ENCODE measurements at regions not wholly inside any gene's neighbourhood (a gene's known extent, or its start where the extent isn't known, plus 50 kb on each side); places are given as distances from the start of the nearest gene placed in this dataset.

DNA sequence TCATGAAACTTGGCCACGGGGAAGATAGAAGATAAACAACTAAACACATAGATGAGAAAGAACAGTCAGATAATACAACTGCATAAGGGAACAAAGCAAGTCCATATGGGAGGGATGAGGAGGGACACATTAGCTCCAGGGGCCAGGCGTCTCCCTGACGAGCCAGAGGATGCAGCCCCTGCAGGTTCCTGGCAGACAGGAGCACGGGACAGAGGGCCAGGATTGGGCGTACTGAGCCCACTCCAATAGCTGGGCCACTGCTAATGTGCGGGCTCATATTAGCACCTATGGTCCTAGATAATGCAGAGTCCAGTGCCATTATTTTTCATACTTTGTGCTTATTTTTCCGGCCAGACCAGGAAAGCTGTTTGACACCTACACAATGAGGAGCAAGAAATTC lies 182.9 kb downstream of the ANKRD60 start:
- TF ChIP-seq, protein P1, sequence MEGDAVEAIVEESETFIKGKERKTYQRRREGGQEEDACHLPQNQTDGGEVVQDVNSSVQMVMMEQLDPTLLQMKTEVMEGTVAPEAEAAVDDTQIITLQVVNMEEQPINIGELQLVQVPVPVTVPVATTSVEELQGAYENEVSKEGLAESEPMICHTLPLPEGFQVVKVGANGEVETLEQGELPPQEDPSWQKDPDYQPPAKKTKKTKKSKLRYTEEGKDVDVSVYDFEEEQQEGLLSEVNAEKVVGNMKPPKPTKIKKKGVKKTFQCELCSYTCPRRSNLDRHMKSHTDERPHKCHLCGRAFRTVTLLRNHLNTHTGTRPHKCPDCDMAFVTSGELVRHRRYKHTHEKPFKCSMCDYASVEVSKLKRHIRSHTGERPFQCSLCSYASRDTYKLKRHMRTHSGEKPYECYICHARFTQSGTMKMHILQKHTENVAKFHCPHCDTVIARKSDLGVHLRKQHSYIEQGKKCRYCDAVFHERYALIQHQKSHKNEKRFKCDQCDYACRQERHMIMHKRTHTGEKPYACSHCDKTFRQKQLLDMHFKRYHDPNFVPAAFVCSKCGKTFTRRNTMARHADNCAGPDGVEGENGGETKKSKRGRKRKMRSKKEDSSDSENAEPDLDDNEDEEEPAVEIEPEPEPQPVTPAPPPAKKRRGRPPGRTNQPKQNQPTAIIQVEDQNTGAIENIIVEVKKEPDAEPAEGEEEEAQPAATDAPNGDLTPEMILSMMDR (conservative IDR thresholded peaks at IDR 0.05; ENCODE audit: low read length): no peak
- no peak for TF ChIP-seq EZH2phosphoT487 (IDR thresholded peaks at IDR 0.05; ENCODE audit: borderline replicate concordance)
